HepG2 (cell line): ENCODE measurements at regions not wholly inside any gene's neighbourhood (a gene's known extent, or its start where the extent isn't known, plus 50 kb on each side); places are given as distances from the start of the nearest gene placed in this dataset.

Source experiments
- CTCF ChIP-seq: sonication (generic); formaldehyde crosslinking; IDR thresholded peaks from 2 replicates; pipeline ENCODE4 v1.5.0; 2020; ENCODE audit warnings: mild to moderate bottlenecking, missing genetic modification reagents, moderate library complexity
- TAF15 ChIP-seq: fragments of 200-400 bp; formaldehyde crosslinking; IDR thresholded peaks from one replicate; pipeline ENCODE4 v1.6.1; 2018; ENCODE audit warnings: mild to moderate bottlenecking, low read depth, low read length; ENCODE audit not compliant: poor library complexity, severe bottlenecking
- TFE3 ChIP-seq: IDR thresholded peaks from 2 replicates; pipeline ENCODE4 v1.6.1; 2016
- ZNF563 ChIP-seq: sonication (generic); formaldehyde crosslinking; IDR thresholded peaks from 2 replicates; pipeline ENCODE4 v1.8.0; 2022; ENCODE audit warnings: mild to moderate bottlenecking, moderate library complexity, missing genetic modification reagents

DNA sequence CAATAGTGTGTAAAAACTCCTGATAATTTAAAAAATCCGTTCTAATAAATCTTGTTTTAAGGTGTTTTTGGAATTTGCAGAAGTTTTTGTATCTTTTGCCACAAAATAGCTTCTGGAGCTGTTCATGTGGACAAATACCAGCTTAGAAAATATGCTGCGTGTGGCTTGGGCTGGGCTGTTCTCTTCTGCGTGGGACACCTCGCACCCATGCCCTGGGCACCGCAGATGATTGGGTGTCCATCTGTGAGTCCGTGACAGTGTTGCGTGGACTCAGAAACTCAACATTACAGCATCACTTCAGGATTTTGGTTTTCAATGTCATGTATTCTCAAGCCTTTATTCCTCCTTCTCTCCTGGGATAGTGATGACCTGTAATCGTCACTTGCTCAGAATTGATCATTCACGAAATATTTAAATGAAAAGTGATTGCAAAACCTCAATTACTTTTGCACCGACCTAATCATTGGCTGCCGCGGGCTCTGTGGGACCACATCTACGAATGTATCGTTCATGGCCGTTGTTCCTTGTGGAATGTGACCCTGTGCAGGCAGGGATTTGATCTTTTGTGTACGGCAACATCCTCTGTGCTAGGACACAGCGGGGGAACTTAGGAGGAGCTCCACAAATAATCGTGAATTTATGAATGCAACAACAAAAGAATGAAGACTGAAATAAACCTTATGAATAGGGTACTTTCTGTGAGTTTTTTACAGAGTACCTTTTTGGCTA lies 210.3 kb upstream of the FOXF1 start:
- TF ChIP-seq ZNF563 (CRISPR knock-in tag) (no peak), TAF15 (no peak), CTCF (CRISPR knock-in tag) (no peak), TFE3 (CRISPR knock-in tag) (no peak)
